Ovary (tissue), 7 donors: ENCODE measurements at regions not wholly inside any gene's neighbourhood (a gene's known extent, or its start where the extent isn't known, plus 50 kb on each side); places are given as distances from the start of the nearest gene placed in this dataset.

Experiments
- DNase-seq, 5 donors: peaks; one replicate each; pipeline ENCODE4 v3.0.0-alpha.2; 2019 to 2020
- H3K27ac ChIP-seq, 2 donors: fragments of 200-600 bp; one replicate each; pipeline versions ENCODE4 v1.5.1 to v1.8.0; 2019 to 2022
- H3K27me3 ChIP-seq: fragments of 200-600 bp; one replicate; pipeline ENCODE4 v1.8.0; 2022
- H3K36me3 ChIP-seq: fragments of 200-600 bp; sonication (generic); one replicate; pipeline ENCODE4 v1.5.1; 2019
- H3K4me1 ChIP-seq: one replicate; pipeline ENCODE4 v1.8.1; 2013; ENCODE audit warnings: mild to moderate bottlenecking, moderate library complexity; ENCODE audit not compliant: insufficient read depth
- H3K4me3 ChIP-seq: fragments of 200-600 bp; sonication (generic); one replicate; pipeline ENCODE4 v1.5.1; 2017
- H3K9me3 ChIP-seq, 2 donors: fragments of 200-600 bp in 1 of 2; sonication (generic) in 1 of 2; one replicate each; pipeline versions ENCODE4 v1.5.1 to v1.8.1; 2013 to 2019; ENCODE audit warnings: mild to moderate bottlenecking in 1 of 2, moderate library complexity in 1 of 2
- CTCF ChIP-seq, 3 donors: fragments of 450-650 bp in 2 of 3; fragments of 200-600 bp in 1 of 3; IDR thresholded peaks; one replicate each; pipeline versions ENCODE4 v1.5.1 to v1.8.0; 2016 to 2022; ENCODE audit warnings: antibody characterized with exemption in 3 of 3, mild to moderate bottlenecking in 1 of 3
- EP300 ChIP-seq: sonication (generic); formaldehyde crosslinking; IDR thresholded peaks from one replicate; pipeline ENCODE4 v1.6.1; 2017; ENCODE audit warnings: antibody characterized with exemption
- POLR2A ChIP-seq: fragments of 450-650 bp; IDR thresholded peaks from one replicate; pipeline ENCODE4 v1.6.1; 2017; ENCODE audit warnings: antibody characterized with exemption, mild to moderate bottlenecking, moderate library complexity
- WGBS, 3 donors: extraction: QIAGEN DNeasy Blood & Tissue Kit in 1 of 3; methylation state at CpG; one replicate each; pipeline versions ENCODE4 v1.1.5 to v1.1.7; 2013 to 2017; 5-methylcytosine and 5-hydroxymethylcytosine counted together
- intact Hi-C, 4 donors: fragments of 100-400 bp; cut with DNase I; formaldehyde crosslinking; loops; one replicate each; pipeline versions ENCODE4 v1.11.0 to v1.15.1; 2022 to 2023
- donor health status: DM: no; HTN: no; CAD: no; lungs with moderate emphysema.
- donor health status: DM: no; HTN: no; CAD: no.
- donor health status: Bipolar disorder and iron deficiency.
- donor health status: DM: no; HTN: no; CAD: no.
- donor health status: DM: yes; HTN: yes; CAD: no.

- intact Hi-C loops = no loop called here
- Histone ChIP-seq H3K27me3 (no peaks in the 10 kb centered on the region), H3K9me3 (no peaks in the 10 kb centered on the region), H3K36me3 (no peaks in the 10 kb centered on the region), H3K27ac (no peak overlapping the region), H3K4me1 (no peaks in the 10 kb centered on the region), H3K4me3 (no peak overlapping the region)
- TF ChIP-seq EP300 (no peak), CTCF (IDR thresholded peaks at IDR 0.05) (no peak), POLR2A (no peak)
- no peak for DNase-seq
These were observed 111.5 kb downstream of the CYRIA start for GRCh38 chr2:16554060-16554583.

- H3K27me3 ChIP-seq = no peaks in the 10 kb centered on the region
- 76 to 77% (median 76%) methylated on average over 4 of the region's 4 CpGs for WGBS, 3 donors
- TF ChIP-seq EP300 (no peak), CTCF (IDR thresholded peaks at IDR 0.05) (peak in 1 of 3 donors; percentile 27)
- no peaks in the 10 kb centered on the region for H3K4me1 ChIP-seq
- no peak overlapping the region for H3K27ac ChIP-seq
- DNase-seq = peak in 3 of 5 donors; percentile 14 to 43 (median 30)
- no peaks in the 10 kb centered on the region for H3K36me3 ChIP-seq
- H3K9me3 ChIP-seq = no peaks in the 10 kb centered on the region
- H3K4me3 ChIP-seq = no peak overlapping the region
- intact Hi-C loops = no loop called here
These were observed 112.4 kb downstream of the CYRIA start for GRCh38 chr2:16553226-16553625.

- no peaks in the 10 kb centered on the region for H3K4me1 ChIP-seq
- no peak overlapping the region for H3K27ac ChIP-seq
- intact Hi-C loops = no loop called here
- no peak overlapping the region for H3K4me3 ChIP-seq
- H3K27me3 ChIP-seq = no peaks in the 10 kb centered on the region
- no peaks in the 10 kb centered on the region for H3K36me3 ChIP-seq
- no peak for DNase-seq
- H3K9me3 ChIP-seq = no peaks in the 10 kb centered on the region
- WGBS, 3 donors = 31 to 59% (median 32%) methylated on average over 4 of the region's 4 CpGs
- TF ChIP-seq EP300 (no peak), POLR2A (no peak), CTCF (IDR thresholded peaks at IDR 0.05) (no peak)
These were observed 113.4 kb downstream of the CYRIA start for GRCh38 chr2:16552202-16552601.

- H3K4me1 ChIP-seq = no peaks in the 10 kb centered on the region
- no peak overlapping the region for H3K27ac ChIP-seq
- H3K4me3 ChIP-seq = no peak overlapping the region
- DNase-seq = no peak
- TF ChIP-seq POLR2A (no peak), EP300 (no peak), CTCF (IDR thresholded peaks at IDR 0.05) (no peak)
- no peaks in the 10 kb centered on the region for H3K27me3 ChIP-seq
- intact Hi-C loops = no loop called here
- no peaks in the 10 kb centered on the region for H3K36me3 ChIP-seq
- 44 to 75% (median 60%) methylated on average over 2 of the region's 2 CpGs for WGBS, 3 donors
- H3K9me3 ChIP-seq = peaks cover 0 to 4% of the 10 kb centered on the region in 2 donors
These were observed 117.6 kb downstream of the CYRIA start for GRCh38 chr2:16548036-16548435.
